Trophoblast cell (in vitro differentiated cells and primary cell): ENCODE measurements at regions not wholly inside any gene's neighbourhood (a gene's known extent, or its start where the extent isn't known, plus 50 kb on each side); places are given as distances from the start of the nearest gene placed in this dataset.

Source experiments
- DNase-seq, 2 donors: peaks; one replicate each; pipeline ENCODE4 v3.0.0-alpha.2; 2016
- H2AFZ ChIP-seq: 2 replicates; pipeline ENCODE4 v1.6.1; 2013; ENCODE audit warnings: low read length, moderate library complexity, mild to moderate bottlenecking; ENCODE audit not compliant: insufficient read depth, poor library complexity
- H2AK5ac ChIP-seq: 2 replicates; pipeline ENCODE4 v1.6.1; 2013; ENCODE audit warnings: mild to moderate bottlenecking, low read length
- H2BK120ac ChIP-seq: 2 replicates; pipeline ENCODE4 v1.6.1; 2013; ENCODE audit warnings: low read length, mild to moderate bottlenecking, moderate library complexity; ENCODE audit not compliant: insufficient read depth, poor library complexity
- H2BK12ac ChIP-seq: 2 replicates; pipeline ENCODE4 v1.6.1; 2013; ENCODE audit warnings: mild to moderate bottlenecking, low read length, moderate library complexity
- H2BK5ac ChIP-seq: 2 replicates; pipeline ENCODE4 v1.6.1; 2013; ENCODE audit warnings: low read length, low read depth, moderate library complexity, mild to moderate bottlenecking; ENCODE audit not compliant: poor library complexity
- H3K14ac ChIP-seq: 2 replicates; pipeline ENCODE4 v1.6.1; 2013; ENCODE audit warnings: mild to moderate bottlenecking, low read length
- H3K18ac ChIP-seq: 2 replicates; pipeline ENCODE4 v1.6.1; 2013; ENCODE audit warnings: mild to moderate bottlenecking, low read length
- H3K23ac ChIP-seq: 2 replicates; pipeline ENCODE4 v1.6.1; 2013; ENCODE audit warnings: low read length
- H3K27ac ChIP-seq: 2 replicates; pipeline ENCODE4 v1.5.1; 2013; ENCODE audit warnings: low read depth, mild to moderate bottlenecking, inconsistent platforms, low read length, moderate library complexity
- H3K27me3 ChIP-seq: 2 replicates; pipeline ENCODE4 v1.6.1; 2013; ENCODE audit warnings: inconsistent platforms, mild to moderate bottlenecking, low read length, moderate library complexity; ENCODE audit not compliant: insufficient read depth
- H3K36me3 ChIP-seq, 2 experiments: 1 replicate in 1 of 2; 2 replicates in 1 of 2; pipeline ENCODE4 v1.6.1; 2013; ENCODE audit warnings: low read length in 2 of 2, mild to moderate bottlenecking in 2 of 2, moderate library complexity in 1 of 2; ENCODE audit not compliant: insufficient read depth in 2 of 2, control insufficient read depth in 1 of 2
- H3K4ac ChIP-seq: 2 replicates; pipeline ENCODE4 v1.6.1; 2013; ENCODE audit warnings: low read depth, mild to moderate bottlenecking, low read length, moderate library complexity
- H3K4me1 ChIP-seq, 2 experiments: 1 replicate in 1 of 2; 2 replicates in 1 of 2; pipeline ENCODE4 v1.6.1; 2013; ENCODE audit warnings: low read length in 2 of 2, mild to moderate bottlenecking in 2 of 2, moderate library complexity in 1 of 2; ENCODE audit not compliant: insufficient read depth in 2 of 2, control insufficient read depth in 1 of 2
- H3K4me2 ChIP-seq: 2 replicates; pipeline ENCODE4 v1.6.1; 2013; ENCODE audit warnings: inconsistent platforms, mild to moderate bottlenecking, low read length, moderate library complexity
- H3K4me3 ChIP-seq: 2 replicates; pipeline ENCODE4 v1.5.1; 2013; ENCODE audit warnings: mild to moderate bottlenecking, low read depth, low read length, inconsistent platforms
- H3K79me1 ChIP-seq: one replicate; pipeline ENCODE4 v1.6.1; 2013; ENCODE audit warnings: low read length
- H3K79me2 ChIP-seq: 2 replicates; pipeline ENCODE4 v1.6.1; 2013; ENCODE audit warnings: low read length, mild to moderate bottlenecking; ENCODE audit not compliant: control insufficient read depth, insufficient read depth, poor library complexity
- H3K9ac ChIP-seq: 2 replicates; pipeline ENCODE4 v1.6.1; 2013; ENCODE audit warnings: mild to moderate bottlenecking, low read length
- H3K9me3 ChIP-seq: 2 replicates; pipeline ENCODE4 v1.6.1; 2013; ENCODE audit warnings: low read depth, mild to moderate bottlenecking, control low read depth, inconsistent platforms, low read length; ENCODE audit not compliant: insufficient read depth
- H4K12ac ChIP-seq: 2 replicates; pipeline ENCODE4 v1.6.1; 2013; ENCODE audit warnings: low read depth, mild to moderate bottlenecking, low read length, moderate library complexity
- H4K8ac ChIP-seq: 2 replicates; pipeline ENCODE4 v1.6.1; 2013; ENCODE audit warnings: low read depth, mild to moderate bottlenecking, low read length, moderate library complexity
- H4K91ac ChIP-seq: one replicate; pipeline ENCODE4 v1.6.1; 2013; ENCODE audit warnings: low read depth, mild to moderate bottlenecking, low read length, moderate library complexity
- WGBS: extraction: QIAGEN DNeasy Blood & Tissue Kit; methylation state at CpG from one replicate; pipeline ENCODE4 v1.1.7; 2013; ENCODE audit warnings: missing lambda C conversion rate; ENCODE audit not compliant: insufficient read length, insufficient coverage; ENCODE audit errors: extremely low coverage; 5-methylcytosine and 5-hydroxymethylcytosine counted together

DNA sequence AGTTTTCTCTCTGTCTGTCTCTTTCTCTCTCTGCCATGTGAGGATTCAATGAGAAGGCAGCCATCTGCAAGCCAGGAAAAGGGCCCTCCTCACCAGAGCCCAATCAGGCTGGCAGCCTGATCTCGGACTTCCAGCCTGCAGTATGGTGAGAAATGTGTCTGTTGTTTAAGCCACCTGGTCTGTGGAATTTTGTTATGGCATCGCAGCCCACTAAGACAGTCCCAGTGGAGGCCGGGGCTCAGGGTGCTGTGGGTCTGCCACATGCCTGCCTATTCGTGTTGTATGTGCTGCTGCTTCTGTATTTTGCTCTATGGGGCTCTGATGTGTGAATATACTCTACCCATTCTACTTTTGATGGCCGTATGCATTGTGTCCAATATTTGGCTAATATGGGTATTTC, 139.0 kb upstream of the HS6ST1 start:
- no peak overlapping the region for H3K27ac ChIP-seq

GRCh38 chr2:128458505-128458904, 139.8 kb upstream of the HS6ST1 start:
- H2BK12ac ChIP-seq, result no peak overlapping the region
- no peak overlapping the region for H2AFZ ChIP-seq
- peaks cover 3% of the 10 kb centered on the region for H3K9me3 ChIP-seq
- H2AK5ac ChIP-seq, result no peak overlapping the region
- H3K9ac ChIP-seq, result no peak overlapping the region
- H3K14ac ChIP-seq, result no peak overlapping the region
- no peak overlapping the region for H3K4me2 ChIP-seq
- H3K27ac ChIP-seq, result no peak overlapping the region
- H3K23ac ChIP-seq, result no peak overlapping the region
- H3K27me3 ChIP-seq, result no peaks in the 10 kb centered on the region
- no peak overlapping the region for H3K4ac ChIP-seq
- H2BK120ac ChIP-seq, result no peak overlapping the region
- no peak overlapping the region for H4K91ac ChIP-seq
- no peak overlapping the region for H3K4me3 ChIP-seq
- no peak overlapping the region for H3K18ac ChIP-seq
- H3K4me1 ChIP-seq, result no peaks in the 10 kb centered on the region
- H2BK5ac ChIP-seq, result no peak overlapping the region
- H3K79me1 ChIP-seq, result no peaks in the 10 kb centered on the region
- DNase-seq, result peak; percentile 29 to 76
- H3K36me3 ChIP-seq, result no peaks in the 10 kb centered on the region
- no peak overlapping the region for H4K8ac ChIP-seq
- WGBS, result no CpG with 5 or more reads among the region's 2 CpGs
- H3K79me2 ChIP-seq, result no peaks in the 10 kb centered on the region
- no peak overlapping the region for H4K12ac ChIP-seq

More for the DNA sequence above, 139.0 kb upstream of the HS6ST1 start:
- DNase-seq, result peak; percentile 21 to 57
- Histone ChIP-seq H2BK120ac (no peak overlapping the region), H3K4me1 (no peaks in the 10 kb centered on the region), H2AK5ac (no peak overlapping the region), H4K8ac (no peak overlapping the region), H3K9ac (no peak overlapping the region), H3K4me2 (no peak overlapping the region), H4K91ac (no peak overlapping the region), H3K4me3 (no peak overlapping the region), H3K18ac (no peak overlapping the region), H4K12ac (no peak overlapping the region), H2BK12ac (no peak overlapping the region), H3K79me1 (no peaks in the 10 kb centered on the region), H3K79me2 (no peaks in the 10 kb centered on the region), H3K14ac (no peak overlapping the region), H3K27me3 (no peaks in the 10 kb centered on the region), H3K9me3 (peaks cover 3% of the 10 kb centered on the region), H2BK5ac (no peak overlapping the region), H3K4ac (no peak overlapping the region), H3K23ac (no peak overlapping the region), H3K36me3 (no peaks in the 10 kb centered on the region), H2AFZ (no peak overlapping the region)
- WGBS, result no CpG with 5 or more reads among the region's 5 CpGs

GRCh38 chr2:128464456-128464855, 145.8 kb upstream of the HS6ST1 start:
- no peak overlapping the region for H3K18ac ChIP-seq
- no peak overlapping the region for H2BK12ac ChIP-seq
- H4K8ac ChIP-seq, result no peak overlapping the region
- no peak overlapping the region for H3K4me2 ChIP-seq
- no peak for DNase-seq
- no peak overlapping the region for H3K9ac ChIP-seq
- H2BK120ac ChIP-seq, result no peak overlapping the region
- no peak overlapping the region for H2AFZ ChIP-seq
- H3K79me2 ChIP-seq, result no peaks in the 10 kb centered on the region
- no peak overlapping the region for H3K27ac ChIP-seq
- no peak overlapping the region for H3K23ac ChIP-seq
- H2AK5ac ChIP-seq, result no peak overlapping the region
- H3K36me3 ChIP-seq, result no peaks in the 10 kb centered on the region
- H2BK5ac ChIP-seq, result no peak overlapping the region
- H3K27me3 ChIP-seq, result no peaks in the 10 kb centered on the region
- WGBS, result no CpG with 5 or more reads among the region's 1 CpG
- no peaks in the 10 kb centered on the region for H3K79me1 ChIP-seq
- no peak overlapping the region for H3K4ac ChIP-seq
- H3K14ac ChIP-seq, result no peak overlapping the region
- H3K4me1 ChIP-seq, result no peaks in the 10 kb centered on the region
- no peak overlapping the region for H4K12ac ChIP-seq
- H4K91ac ChIP-seq, result no peak overlapping the region
- H3K4me3 ChIP-seq, result no peak overlapping the region
- H3K9me3 ChIP-seq, result peaks cover 11% of the 10 kb centered on the region

- no peaks in the 10 kb centered on the region for H3K36me3 ChIP-seq
- H4K12ac ChIP-seq, result no peak overlapping the region
- no peak overlapping the region for H3K23ac ChIP-seq
- no peaks in the 10 kb centered on the region for H3K4me1 ChIP-seq
- H3K27ac ChIP-seq, result no peak overlapping the region
- H3K79me2 ChIP-seq, result no peaks in the 10 kb centered on the region
- no peak overlapping the region for H4K91ac ChIP-seq
- H3K79me1 ChIP-seq, result no peaks in the 10 kb centered on the region
- no peak overlapping the region for H3K4ac ChIP-seq
- H2AK5ac ChIP-seq, result no peak overlapping the region
- WGBS, result no CpG with 5 or more reads among the region's 4 CpGs
- no peak overlapping the region for H2AFZ ChIP-seq
- peaks cover 19% of the 10 kb centered on the region for H3K9me3 ChIP-seq
- no peak overlapping the region for H3K4me3 ChIP-seq
- H3K9ac ChIP-seq, result no peak overlapping the region
- H2BK120ac ChIP-seq, result no peak overlapping the region
- no peak overlapping the region for H2BK12ac ChIP-seq
- H3K4me2 ChIP-seq, result no peak overlapping the region
- no peak overlapping the region for H3K14ac ChIP-seq
- H4K8ac ChIP-seq, result no peak overlapping the region
- no peak overlapping the region for H2BK5ac ChIP-seq
- no peak overlapping the region for H3K18ac ChIP-seq
- DNase-seq, result no peak
- no peaks in the 10 kb centered on the region for H3K27me3 ChIP-seq
Measured at GRCh38 chr2:128465246-128466170, 146.8 kb upstream of the HS6ST1 start.
